Keratinocyte (primary cell): ENCODE measurements at regions not wholly inside any gene's neighbourhood (a gene's known extent, or its start where the extent isn't known, plus 50 kb on each side); places are given as distances from the start of the nearest gene placed in this dataset.

Experiments
- EZH2 ChIP-seq: IDR thresholded peaks from one replicate; pipeline ENCODE4 v1.6.1; 2012; ENCODE audit warnings: inconsistent platforms, mild to moderate bottlenecking, low read length, moderate library complexity
- TF ChIP-seq, protein P1 (sequence below), 3 experiments: IDR thresholded peaks in 1 of 3; conservative IDR thresholded peaks in 1 of 3; optimal IDR thresholded peaks in 1 of 3; 2 replicates in 2 of 3; 3 replicates in 1 of 3; pipeline versions ENCODE3 to v1.5.1; 2011; ENCODE audit warnings: low read length in 3 of 3, mild to moderate bottlenecking in 3 of 3, moderate library complexity in 2 of 3, control low read depth in 1 of 3, inconsistent platforms in 1 of 3; ENCODE audit not compliant: insufficient read depth in 2 of 3; ENCODE audit errors: extremely low read depth in 1 of 3

DNA sequence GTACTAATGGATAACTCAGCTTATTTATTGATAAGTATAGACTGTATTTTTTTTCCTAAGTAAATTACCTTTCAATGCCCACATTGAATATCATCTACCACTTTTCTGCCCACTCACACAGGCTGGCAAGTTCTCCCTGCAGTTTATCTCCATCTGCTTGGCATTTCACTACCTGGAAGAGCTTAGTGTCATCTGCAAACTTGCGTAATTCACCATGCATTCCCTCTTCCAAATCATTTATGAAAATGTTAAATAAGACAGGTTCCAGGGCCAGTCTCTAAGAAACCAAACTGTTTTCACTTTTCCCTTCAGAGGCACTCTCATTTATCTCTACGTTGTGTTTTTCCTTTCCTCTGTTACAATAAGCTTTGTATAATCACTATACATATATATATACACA, 1076.6 kb downstream of the IGSF11 start:
- TF ChIP-seq, protein P1, sequence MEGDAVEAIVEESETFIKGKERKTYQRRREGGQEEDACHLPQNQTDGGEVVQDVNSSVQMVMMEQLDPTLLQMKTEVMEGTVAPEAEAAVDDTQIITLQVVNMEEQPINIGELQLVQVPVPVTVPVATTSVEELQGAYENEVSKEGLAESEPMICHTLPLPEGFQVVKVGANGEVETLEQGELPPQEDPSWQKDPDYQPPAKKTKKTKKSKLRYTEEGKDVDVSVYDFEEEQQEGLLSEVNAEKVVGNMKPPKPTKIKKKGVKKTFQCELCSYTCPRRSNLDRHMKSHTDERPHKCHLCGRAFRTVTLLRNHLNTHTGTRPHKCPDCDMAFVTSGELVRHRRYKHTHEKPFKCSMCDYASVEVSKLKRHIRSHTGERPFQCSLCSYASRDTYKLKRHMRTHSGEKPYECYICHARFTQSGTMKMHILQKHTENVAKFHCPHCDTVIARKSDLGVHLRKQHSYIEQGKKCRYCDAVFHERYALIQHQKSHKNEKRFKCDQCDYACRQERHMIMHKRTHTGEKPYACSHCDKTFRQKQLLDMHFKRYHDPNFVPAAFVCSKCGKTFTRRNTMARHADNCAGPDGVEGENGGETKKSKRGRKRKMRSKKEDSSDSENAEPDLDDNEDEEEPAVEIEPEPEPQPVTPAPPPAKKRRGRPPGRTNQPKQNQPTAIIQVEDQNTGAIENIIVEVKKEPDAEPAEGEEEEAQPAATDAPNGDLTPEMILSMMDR (optimal IDR thresholded peaks at IDR 0.05 in 1 of 3, IDR thresholded peaks at IDR 0.05 in 1 of 3, conservative IDR thresholded peaks at IDR 0.05 in 1 of 3; ENCODE audit: extremely low read depth in 1 of 3, insufficient read depth in 2 of 3, low read length in 3 of 3) = no peak
- no peak for TF ChIP-seq EZH2
